ENCODE measurements at regions not wholly inside any gene's neighbourhood (a gene's known extent, or its start where the extent isn't known, plus 50 kb on each side); places are given as distances from the start of the nearest gene placed in this dataset.

DNA sequence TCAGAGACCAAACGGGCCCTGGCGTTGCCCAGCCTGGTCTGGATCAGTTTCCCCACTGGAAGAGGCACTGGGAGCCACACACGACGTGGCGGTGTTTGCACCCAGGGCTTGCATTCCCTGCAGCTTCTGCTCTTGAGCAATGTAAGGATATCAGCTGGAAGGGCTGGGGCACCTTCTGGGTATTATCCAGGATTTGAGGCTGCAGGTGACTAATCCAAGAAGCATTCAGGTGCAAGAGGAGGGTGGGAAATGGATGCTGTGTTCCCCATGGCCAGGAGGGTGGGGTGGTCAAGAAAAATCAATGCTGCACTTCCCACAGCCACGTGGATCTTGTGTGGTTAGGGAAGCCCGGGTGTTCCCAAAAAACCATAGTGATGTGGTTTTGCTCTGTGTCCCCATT is 430.9 kb downstream of the IRX2 start:
- intact Hi-C loops (cut with DNase I) = no loop called here
- Histone ChIP-seq H3K9me3 (no peaks in the 10 kb centered on the region), H3K36me3 (no peaks in the 10 kb centered on the region), H3K4me3 (no peak overlapping the region), H3K27ac (no peak overlapping the region), H3K27me3 (no peaks in the 10 kb centered on the region), H3K4me1 (no peaks in the 10 kb centered on the region)
- ATAC-seq = no peak
- 49 to 65% methylated on average over 7 of the region's 7 CpGs for WGBS, 2 donors
- DNase-seq = no peak
- TF ChIP-seq, protein P1, sequence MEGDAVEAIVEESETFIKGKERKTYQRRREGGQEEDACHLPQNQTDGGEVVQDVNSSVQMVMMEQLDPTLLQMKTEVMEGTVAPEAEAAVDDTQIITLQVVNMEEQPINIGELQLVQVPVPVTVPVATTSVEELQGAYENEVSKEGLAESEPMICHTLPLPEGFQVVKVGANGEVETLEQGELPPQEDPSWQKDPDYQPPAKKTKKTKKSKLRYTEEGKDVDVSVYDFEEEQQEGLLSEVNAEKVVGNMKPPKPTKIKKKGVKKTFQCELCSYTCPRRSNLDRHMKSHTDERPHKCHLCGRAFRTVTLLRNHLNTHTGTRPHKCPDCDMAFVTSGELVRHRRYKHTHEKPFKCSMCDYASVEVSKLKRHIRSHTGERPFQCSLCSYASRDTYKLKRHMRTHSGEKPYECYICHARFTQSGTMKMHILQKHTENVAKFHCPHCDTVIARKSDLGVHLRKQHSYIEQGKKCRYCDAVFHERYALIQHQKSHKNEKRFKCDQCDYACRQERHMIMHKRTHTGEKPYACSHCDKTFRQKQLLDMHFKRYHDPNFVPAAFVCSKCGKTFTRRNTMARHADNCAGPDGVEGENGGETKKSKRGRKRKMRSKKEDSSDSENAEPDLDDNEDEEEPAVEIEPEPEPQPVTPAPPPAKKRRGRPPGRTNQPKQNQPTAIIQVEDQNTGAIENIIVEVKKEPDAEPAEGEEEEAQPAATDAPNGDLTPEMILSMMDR (IDR thresholded peaks at IDR 0.05) = no peak
- no peak for FAIRE-seq

GRCh38 chr5:2317540-2317939 is 433.9 kb downstream of the IRX2 start:
- no peak for DNase-seq
- H3K27ac ChIP-seq = no peak overlapping the region
- ATAC-seq = no peak
- no peak for FAIRE-seq
- no peaks in the 10 kb centered on the region for H3K9me3 ChIP-seq
- no peak overlapping the region for H3K4me3 ChIP-seq
- 42 to 61% methylated on average over 2 of the region's 2 CpGs for WGBS, 2 donors
- H3K36me3 ChIP-seq = no peaks in the 10 kb centered on the region
- no peaks in the 10 kb centered on the region for H3K27me3 ChIP-seq
- intact Hi-C loops (cut with DNase I) = no loop called here
- TF ChIP-seq, protein P1 (IDR thresholded peaks at IDR 0.05) = no peak
- no peaks in the 10 kb centered on the region for H3K4me1 ChIP-seq

DNA sequence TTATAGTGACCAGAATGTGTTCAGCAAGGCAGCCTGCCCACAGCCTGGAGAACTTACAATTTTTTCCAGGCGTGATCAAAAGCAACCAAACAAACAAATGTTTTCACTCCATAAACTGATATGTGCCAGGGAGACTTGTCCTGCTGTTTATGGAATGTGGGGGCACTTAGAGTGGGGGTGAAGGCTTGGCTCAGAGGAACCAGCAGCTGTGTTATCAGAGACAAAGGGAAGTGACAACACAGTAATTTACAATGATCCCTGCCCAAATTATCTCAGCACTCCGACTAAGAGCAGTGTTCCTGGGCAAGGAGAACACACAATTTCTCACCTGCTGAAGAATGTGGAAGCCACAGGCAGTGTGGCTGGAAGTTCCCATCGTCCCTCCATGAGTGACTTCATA is 429.1 kb upstream of the IRX4 start:
- Histone ChIP-seq H3K4me1 (no peaks in the 10 kb centered on the region), H3K4me3 (no peak overlapping the region), H3K27ac (no peak overlapping the region), H3K9me3 (no peaks in the 10 kb centered on the region), H3K36me3 (no peaks in the 10 kb centered on the region), H3K27me3 (no peaks in the 10 kb centered on the region)
- FAIRE-seq = no peak
- TF ChIP-seq, protein P1 (IDR thresholded peaks at IDR 0.05) = no peak
- DNase-seq = no peak
- WGBS, 2 donors = 18 to 19% methylated on average over 3 of the region's 3 CpGs
- intact Hi-C loops (cut with DNase I) = no loop called here
- no peak for ATAC-seq

DNA sequence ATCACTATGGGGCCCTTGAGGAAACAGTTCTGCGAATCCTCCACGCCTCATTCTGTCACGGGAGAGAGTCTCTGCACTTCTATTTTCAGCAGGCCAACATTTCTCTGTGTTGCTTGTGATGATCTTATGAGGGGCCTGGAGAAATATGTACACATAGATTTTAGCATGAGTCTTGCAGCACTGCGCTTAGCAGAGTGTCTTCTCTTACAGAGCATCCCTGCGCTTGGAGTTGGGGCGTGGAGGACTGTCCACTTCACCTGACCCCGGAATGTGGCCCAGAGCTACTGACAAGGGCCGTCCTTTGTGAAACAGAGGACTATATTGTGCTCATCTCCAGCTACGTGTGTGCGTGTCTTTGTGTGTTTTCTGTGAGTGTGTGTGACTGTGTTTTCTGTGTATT is 428.2 kb upstream of the IRX4 start:
- no peaks in the 10 kb centered on the region for H3K36me3 ChIP-seq
- TF ChIP-seq, protein P1 (IDR thresholded peaks at IDR 0.05) = no peak
- ATAC-seq (no peak), DNase-seq (no peak), FAIRE-seq (no peak)
- no peaks in the 10 kb centered on the region for H3K27me3 ChIP-seq
- WGBS, 2 donors = 69 to 81% methylated on average over 10 of the region's 10 CpGs
- no peaks in the 10 kb centered on the region for H3K9me3 ChIP-seq
- H3K27ac ChIP-seq = no peak overlapping the region
- H3K4me1 ChIP-seq = no peaks in the 10 kb centered on the region
- intact Hi-C loops (cut with DNase I) = no loop called here
- H3K4me3 ChIP-seq = no peak overlapping the region

GRCh38 chr5:2307631-2308030 is 424.9 kb upstream of the IRX4 start:
- no peaks in the 10 kb centered on the region for H3K9me3 ChIP-seq
- no peaks in the 10 kb centered on the region for H3K36me3 ChIP-seq
- TF ChIP-seq, protein P1 (IDR thresholded peaks at IDR 0.05) = no peak
- no peak overlapping the region for H3K4me3 ChIP-seq
- H3K27me3 ChIP-seq = no peaks in the 10 kb centered on the region
- H3K27ac ChIP-seq = no peak overlapping the region
- no peaks in the 10 kb centered on the region for H3K4me1 ChIP-seq
- FAIRE-seq (no peak), DNase-seq (no peak), ATAC-seq (no peak)
- WGBS, 2 donors = 70 to 76% methylated on average over 5 of the region's 5 CpGs
- intact Hi-C loops (cut with DNase I) = no loop called here
